OCI-LY1 (cell line): ENCODE measurements at regions not wholly inside any gene's neighbourhood (a gene's known extent, or its start where the extent isn't known, plus 50 kb on each side); places are given as distances from the start of the nearest gene placed in this dataset.

Source experiments
- EZH2 ChIP-seq: fragments of 200-600 bp; sonication (generic), shearing (Covaris generic); IDR thresholded peaks from 2 replicates; pipeline ENCODE4 v1.8.0; 2017; ENCODE audit warnings: borderline replicate concordance, mixed run types, mild to moderate bottlenecking, antibody characterized with exemption, low read length, moderate library complexity, mixed read lengths
- TF ChIP-seq, protein P1 (sequence below): fragments of 200-600 bp; sonication (generic), shearing (Covaris generic); IDR thresholded peaks from 2 replicates; pipeline ENCODE4 v1.5.1; 2017; ENCODE audit warnings: mild to moderate bottlenecking, antibody characterized with exemption, low read length, moderate library complexity, mixed read lengths

DNA sequence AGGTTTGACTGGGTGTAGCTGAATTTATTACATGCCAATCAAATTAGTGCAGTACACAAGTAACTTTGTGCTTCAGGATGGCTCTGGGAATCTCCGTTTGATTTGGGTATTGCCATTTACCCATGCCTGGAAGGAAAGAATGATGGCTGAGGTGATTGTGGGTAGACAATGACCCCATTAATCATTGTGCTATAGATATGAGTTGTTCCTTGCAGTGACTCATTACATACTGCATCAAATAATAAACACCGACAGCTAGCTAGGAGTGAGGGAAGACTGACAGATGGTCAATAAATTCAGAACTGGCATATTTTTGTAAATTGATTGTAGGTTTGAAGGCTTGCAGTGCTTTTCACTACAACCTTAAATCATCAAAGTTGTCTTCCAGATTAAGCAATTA is 1069.5 kb downstream of the DIAPH3 start:
- TF ChIP-seq, protein P1, sequence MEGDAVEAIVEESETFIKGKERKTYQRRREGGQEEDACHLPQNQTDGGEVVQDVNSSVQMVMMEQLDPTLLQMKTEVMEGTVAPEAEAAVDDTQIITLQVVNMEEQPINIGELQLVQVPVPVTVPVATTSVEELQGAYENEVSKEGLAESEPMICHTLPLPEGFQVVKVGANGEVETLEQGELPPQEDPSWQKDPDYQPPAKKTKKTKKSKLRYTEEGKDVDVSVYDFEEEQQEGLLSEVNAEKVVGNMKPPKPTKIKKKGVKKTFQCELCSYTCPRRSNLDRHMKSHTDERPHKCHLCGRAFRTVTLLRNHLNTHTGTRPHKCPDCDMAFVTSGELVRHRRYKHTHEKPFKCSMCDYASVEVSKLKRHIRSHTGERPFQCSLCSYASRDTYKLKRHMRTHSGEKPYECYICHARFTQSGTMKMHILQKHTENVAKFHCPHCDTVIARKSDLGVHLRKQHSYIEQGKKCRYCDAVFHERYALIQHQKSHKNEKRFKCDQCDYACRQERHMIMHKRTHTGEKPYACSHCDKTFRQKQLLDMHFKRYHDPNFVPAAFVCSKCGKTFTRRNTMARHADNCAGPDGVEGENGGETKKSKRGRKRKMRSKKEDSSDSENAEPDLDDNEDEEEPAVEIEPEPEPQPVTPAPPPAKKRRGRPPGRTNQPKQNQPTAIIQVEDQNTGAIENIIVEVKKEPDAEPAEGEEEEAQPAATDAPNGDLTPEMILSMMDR: no peak
- no peak for TF ChIP-seq EZH2
